ENCODE measurements at regions not wholly inside any gene's neighbourhood (a gene's known extent, or its start where the extent isn't known, plus 50 kb on each side); places are given as distances from the start of the nearest gene placed in this dataset.
"Not testable (repeated sequence)": the region's sequence is repeated elsewhere in the genome, so short reads cannot be mapped to it uniquely, and the experiment has no call there.

DNA sequence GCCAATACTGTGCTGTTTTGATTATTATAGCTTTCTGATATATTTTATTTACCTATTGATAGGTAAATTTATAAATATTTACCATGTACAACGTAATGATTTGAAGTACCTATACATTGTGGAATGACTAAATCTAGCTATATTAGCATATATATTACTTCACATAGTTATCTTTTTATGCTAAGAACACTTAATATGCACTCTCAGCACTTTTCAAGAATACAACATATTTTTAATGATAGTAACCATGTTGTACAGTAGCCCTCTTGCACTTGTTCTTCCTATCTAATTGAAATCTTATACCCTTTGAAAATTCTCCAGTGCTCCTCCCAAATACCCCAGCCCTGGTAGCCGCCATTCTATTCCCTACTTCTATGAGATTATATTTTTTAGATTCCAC, 604.0 kb upstream of the KIF2B start:
- CTCF ChIA-PET, result no interaction called here
- intact Hi-C loops (cut with micrococcal nuclease; ENCODE audit: unreplicated experiment), result no loop called here
- peaks cover 5% of the 10 kb centered on the region for H3K9me3 ChIP-seq (ENCODE audit: low read depth, low read length, poor library complexity, severe bottlenecking)
- H3K27me3 ChIP-seq (replicated peaks; ENCODE audit: insufficient read depth, low read depth, low read length, poor library complexity), result no peaks in the 10 kb centered on the region
- no peak for TF ChIP-seq EZH2 (IDR thresholded peaks at IDR 0.05; ENCODE audit: borderline replicate concordance, low read depth, low read length, poor library complexity, severe bottlenecking)
- TF ChIP-seq, protein P1, sequence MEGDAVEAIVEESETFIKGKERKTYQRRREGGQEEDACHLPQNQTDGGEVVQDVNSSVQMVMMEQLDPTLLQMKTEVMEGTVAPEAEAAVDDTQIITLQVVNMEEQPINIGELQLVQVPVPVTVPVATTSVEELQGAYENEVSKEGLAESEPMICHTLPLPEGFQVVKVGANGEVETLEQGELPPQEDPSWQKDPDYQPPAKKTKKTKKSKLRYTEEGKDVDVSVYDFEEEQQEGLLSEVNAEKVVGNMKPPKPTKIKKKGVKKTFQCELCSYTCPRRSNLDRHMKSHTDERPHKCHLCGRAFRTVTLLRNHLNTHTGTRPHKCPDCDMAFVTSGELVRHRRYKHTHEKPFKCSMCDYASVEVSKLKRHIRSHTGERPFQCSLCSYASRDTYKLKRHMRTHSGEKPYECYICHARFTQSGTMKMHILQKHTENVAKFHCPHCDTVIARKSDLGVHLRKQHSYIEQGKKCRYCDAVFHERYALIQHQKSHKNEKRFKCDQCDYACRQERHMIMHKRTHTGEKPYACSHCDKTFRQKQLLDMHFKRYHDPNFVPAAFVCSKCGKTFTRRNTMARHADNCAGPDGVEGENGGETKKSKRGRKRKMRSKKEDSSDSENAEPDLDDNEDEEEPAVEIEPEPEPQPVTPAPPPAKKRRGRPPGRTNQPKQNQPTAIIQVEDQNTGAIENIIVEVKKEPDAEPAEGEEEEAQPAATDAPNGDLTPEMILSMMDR (conservative IDR thresholded peaks at IDR 0.05; ENCODE audit: low read depth, low read length), result no peak
- no peaks in the 10 kb centered on the region for H3K4me1 ChIP-seq (ENCODE audit: insufficient read depth, low read length, poor library complexity, severe bottlenecking)
- POLR2A ChIA-PET (ENCODE audit: low non-redundant PET), result no interaction called here
- H3K36me3 ChIP-seq (ENCODE audit: insufficient read depth, low read length, poor library complexity, severe bottlenecking), result no peaks in the 10 kb centered on the region
- no peak overlapping the region for H3K27ac ChIP-seq (ENCODE audit: low read depth, low read length, poor library complexity, severe bottlenecking)
- no TSS peak for BruUV-seq (replicated peaks)
- no peak overlapping the region for H3K4me3 ChIP-seq (ENCODE audit: low read depth, low read length, poor library complexity, severe bottlenecking)
- no peak for DNase-seq (ENCODE audit: low spot score)

GRCh38 chr17:53217311-53217710, 605.4 kb upstream of the KIF2B start:
- no peaks in the 10 kb centered on the region for H3K4me1 ChIP-seq (ENCODE audit: insufficient read depth, low read length, poor library complexity, severe bottlenecking)
- no peak overlapping the region for H3K27ac ChIP-seq (ENCODE audit: low read depth, low read length, poor library complexity, severe bottlenecking)
- TF ChIP-seq, protein P1 (conservative IDR thresholded peaks at IDR 0.05; ENCODE audit: low read depth, low read length), result no peak
- TF ChIP-seq EZH2 (IDR thresholded peaks at IDR 0.05; ENCODE audit: borderline replicate concordance, low read depth, low read length, poor library complexity, severe bottlenecking), result no peak
- no peaks in the 10 kb centered on the region for H3K36me3 ChIP-seq (ENCODE audit: insufficient read depth, low read length, poor library complexity, severe bottlenecking)
- ChIA-PET POLR2A (ENCODE audit: low non-redundant PET) (no interaction called here), CTCF (no interaction called here)
- intact Hi-C loops (cut with micrococcal nuclease; ENCODE audit: unreplicated experiment), result no loop called here
- DNase-seq (ENCODE audit: low spot score), result no peak
- peaks cover 5% of the 10 kb centered on the region for H3K9me3 ChIP-seq (ENCODE audit: low read depth, low read length, poor library complexity, severe bottlenecking)
- no TSS peak for BruUV-seq (replicated peaks)
- H3K4me3 ChIP-seq (ENCODE audit: low read depth, low read length, poor library complexity, severe bottlenecking), result no peak overlapping the region
- H3K27me3 ChIP-seq (replicated peaks; ENCODE audit: insufficient read depth, low read depth, low read length, poor library complexity), result no peaks in the 10 kb centered on the region

GRCh38 chr17:53208935-53209334, 613.8 kb upstream of the KIF2B start:
- CTCF ChIA-PET; H3K4me1 ChIP-seq (ENCODE audit: insufficient read depth, low read length, poor library complexity, severe bottlenecking); H3K9me3 ChIP-seq (ENCODE audit: low read depth, low read length, poor library complexity, severe bottlenecking); BruUV-seq (replicated peaks); H3K4me3 ChIP-seq (ENCODE audit: low read depth, low read length, poor library complexity, severe bottlenecking); H3K36me3 ChIP-seq (ENCODE audit: insufficient read depth, low read length, poor library complexity, severe bottlenecking); H3K27me3 ChIP-seq (replicated peaks; ENCODE audit: insufficient read depth, low read depth, low read length, poor library complexity); DNase-seq (ENCODE audit: low spot score); H3K27ac ChIP-seq (ENCODE audit: low read depth, low read length, poor library complexity, severe bottlenecking); intact Hi-C loops (cut with micrococcal nuclease; ENCODE audit: unreplicated experiment); POLR2A ChIA-PET (ENCODE audit: low non-redundant PET): not testable (repeated sequence)

GRCh38 chr17:53193044-53193443, 629.7 kb upstream of the KIF2B start:
- Histone ChIP-seq H3K4me3 (ENCODE audit: low read depth, low read length, poor library complexity, severe bottlenecking) (no peak overlapping the region), H3K4me1 (ENCODE audit: insufficient read depth, low read length, poor library complexity, severe bottlenecking) (no peaks in the 10 kb centered on the region), H3K9me3 (ENCODE audit: low read depth, low read length, poor library complexity, severe bottlenecking) (no peaks in the 10 kb centered on the region), H3K36me3 (ENCODE audit: insufficient read depth, low read length, poor library complexity, severe bottlenecking) (no peaks in the 10 kb centered on the region), H3K27me3 (replicated peaks; ENCODE audit: insufficient read depth, low read depth, low read length, poor library complexity) (no peaks in the 10 kb centered on the region), H3K27ac (ENCODE audit: low read depth, low read length, poor library complexity, severe bottlenecking) (no peak overlapping the region)
- intact Hi-C loops (cut with micrococcal nuclease; ENCODE audit: unreplicated experiment), result no loop called here
- ChIA-PET CTCF (no interaction called here), POLR2A (ENCODE audit: low non-redundant PET) (no interaction called here)
- DNase-seq (ENCODE audit: low spot score), result no peak
- no TSS peak for BruUV-seq (replicated peaks)
- TF ChIP-seq EZH2 (IDR thresholded peaks at IDR 0.05; ENCODE audit: borderline replicate concordance, low read depth, low read length, poor library complexity, severe bottlenecking), result no peak

Data from A673 (cell line).